Thyroid gland (tissue), 4 donors: ENCODE measurements at regions not wholly inside any gene's neighbourhood (a gene's known extent, or its start where the extent isn't known, plus 50 kb on each side); places are given as distances from the start of the nearest gene placed in this dataset.

Experiments used
- POLR2A ChIP-seq, 2 donors: fragments of 450-650 bp; IDR thresholded peaks; one replicate each; pipeline ENCODE4 v1.6.1; 2017; ENCODE audit warnings: antibody characterized with exemption in 2 of 2, mild to moderate bottlenecking in 2 of 2, moderate library complexity in 1 of 2
- TF ChIP-seq, protein P1 (sequence below), 6 experiments: fragments of 200-600 bp in 3 of 6; fragments of 450-650 bp in 3 of 6; sonication (generic) in 3 of 6; IDR thresholded peaks; one replicate each; pipeline ENCODE4 v1.5.1; 2016 to 2019; ENCODE audit warnings: antibody characterized with exemption in 6 of 6, mild to moderate bottlenecking in 2 of 6, inconsistent platforms in 1 of 6, moderate library complexity in 1 of 6

DNA sequence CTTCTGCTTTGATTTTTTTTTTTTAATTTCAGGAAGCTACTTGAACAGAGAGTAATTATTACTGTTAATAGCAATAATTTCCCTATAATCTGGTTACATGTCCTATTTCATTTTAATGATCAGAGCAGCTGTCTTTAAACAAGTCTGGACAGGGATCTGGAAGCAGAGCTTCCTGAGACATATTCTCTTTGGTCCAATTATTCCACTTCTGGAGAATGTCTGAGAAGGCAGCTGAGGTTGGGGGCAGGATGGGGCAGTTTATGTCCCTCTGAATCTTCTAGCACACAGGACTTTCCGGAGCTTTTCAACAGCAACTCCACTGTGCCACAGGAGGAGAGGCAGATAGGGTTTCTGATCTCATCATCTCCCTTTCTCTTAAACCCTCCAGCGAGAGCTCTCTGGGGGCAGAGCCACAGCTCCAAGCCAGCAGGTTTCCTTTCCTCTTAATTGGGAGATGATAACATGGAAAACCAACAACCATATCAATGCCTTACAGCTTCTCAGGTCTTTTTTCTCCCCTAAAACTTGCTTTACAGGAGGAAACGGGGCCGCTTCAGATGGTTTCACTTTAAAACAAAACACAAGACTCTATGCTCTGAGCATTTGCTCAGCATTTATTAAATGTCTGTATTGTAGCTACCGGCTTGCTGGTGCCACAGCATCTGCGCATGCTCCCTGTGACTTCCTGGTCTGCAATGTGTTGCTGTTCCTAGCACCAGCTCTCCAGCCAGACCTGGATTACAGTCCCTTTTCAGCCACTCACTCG is 425.7 kb upstream of the USP24 start:
- TF ChIP-seq, protein P1, sequence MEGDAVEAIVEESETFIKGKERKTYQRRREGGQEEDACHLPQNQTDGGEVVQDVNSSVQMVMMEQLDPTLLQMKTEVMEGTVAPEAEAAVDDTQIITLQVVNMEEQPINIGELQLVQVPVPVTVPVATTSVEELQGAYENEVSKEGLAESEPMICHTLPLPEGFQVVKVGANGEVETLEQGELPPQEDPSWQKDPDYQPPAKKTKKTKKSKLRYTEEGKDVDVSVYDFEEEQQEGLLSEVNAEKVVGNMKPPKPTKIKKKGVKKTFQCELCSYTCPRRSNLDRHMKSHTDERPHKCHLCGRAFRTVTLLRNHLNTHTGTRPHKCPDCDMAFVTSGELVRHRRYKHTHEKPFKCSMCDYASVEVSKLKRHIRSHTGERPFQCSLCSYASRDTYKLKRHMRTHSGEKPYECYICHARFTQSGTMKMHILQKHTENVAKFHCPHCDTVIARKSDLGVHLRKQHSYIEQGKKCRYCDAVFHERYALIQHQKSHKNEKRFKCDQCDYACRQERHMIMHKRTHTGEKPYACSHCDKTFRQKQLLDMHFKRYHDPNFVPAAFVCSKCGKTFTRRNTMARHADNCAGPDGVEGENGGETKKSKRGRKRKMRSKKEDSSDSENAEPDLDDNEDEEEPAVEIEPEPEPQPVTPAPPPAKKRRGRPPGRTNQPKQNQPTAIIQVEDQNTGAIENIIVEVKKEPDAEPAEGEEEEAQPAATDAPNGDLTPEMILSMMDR (IDR thresholded peaks at IDR 0.05), result no peak
- no peak for TF ChIP-seq POLR2A (IDR thresholded peaks at IDR 0.05)
